MCF 10A (cell line): ENCODE measurements at regions not wholly inside any gene's neighbourhood (a gene's known extent, or its start where the extent isn't known, plus 50 kb on each side); places are given as distances from the start of the nearest gene placed in this dataset.
"Not testable (repeated sequence)": the region's sequence is repeated elsewhere in the genome, so short reads cannot be mapped to it uniquely, and the experiment has no call there.

ENCODE experiments used
- BruUV-seq: library from RNA; stranded (reverse); fragments of 400-500 nt; replicated peaks from 2 replicates; lab custom pipeline; 2021; lab: Mats Ljungman, UMichigan
- CTCF ChIA-PET: fragments of 300-600 bp; sonication (Branson Sonifier 250); formaldehyde crosslinking; extraction: SDS; loops from one replicate; lab custom pipeline; 2021; ENCODE audit warnings: antibody characterized with exemption, inconsistent platforms; lab: Yijun Ruan, JAX
- POLR2A ChIA-PET: fragments of 300-600, 350-650 bp; sonication (Branson Sonifier 250); formaldehyde crosslinking; extraction: SDS; loops from one replicate; lab custom pipeline; 2020; ENCODE audit warnings: antibody characterized with exemption, inconsistent platforms; lab: Yijun Ruan, JAX
- DNase-seq: peaks from one replicate; pipeline ENCODE4 v3.0.0-alpha.2; 2018; ENCODE audit not compliant: unreplicated experiment
- H3K27ac Mint-ChIP-seq: one replicate; pipeline ENCODE4 v1.8.0; 2022; ENCODE audit warnings: mild to moderate bottlenecking, low read depth, mixed read lengths; ENCODE audit not compliant: unreplicated experiment
- H3K27me3 Mint-ChIP-seq: one replicate; pipeline ENCODE4 v1.8.0; 2022; ENCODE audit warnings: mixed read lengths; ENCODE audit not compliant: insufficient read depth, unreplicated experiment
- H3K36me3 Mint-ChIP-seq: one replicate; pipeline ENCODE4 v1.8.0; 2022; ENCODE audit warnings: mild to moderate bottlenecking, moderate library complexity, mixed read lengths; ENCODE audit not compliant: insufficient read depth, unreplicated experiment
- H3K4me1 Mint-ChIP-seq: one replicate; pipeline ENCODE4 v1.8.0; 2022; ENCODE audit warnings: mixed read lengths; ENCODE audit not compliant: insufficient read depth, unreplicated experiment
- H3K4me3 Mint-ChIP-seq: one replicate; pipeline ENCODE4 v1.8.0; 2022; ENCODE audit warnings: mild to moderate bottlenecking, moderate library complexity, mixed read lengths; ENCODE audit not compliant: unreplicated experiment
- H3K9me3 Mint-ChIP-seq: one replicate; pipeline ENCODE4 v1.8.0; 2022; ENCODE audit warnings: mixed read lengths; ENCODE audit not compliant: unreplicated experiment
- CTCF ChIP-seq: fragments of 200-600 bp; IDR thresholded peaks from one replicate; pipeline ENCODE4 v1.8.0; 2022; ENCODE audit warnings: antibody characterized with exemption, mild to moderate bottlenecking; ENCODE audit not compliant: unreplicated experiment
- intact Hi-C: fragments of 100-400 bp; cut with micrococcal nuclease; formaldehyde crosslinking; loops from 2 replicates; pipeline ENCODE4 v1.14.1; 2022

- Mint-ChIP-seq H3K9me3 (no peaks in the 10 kb centered on the region), H3K27ac (no peak overlapping the region), H3K4me1 (no peaks in the 10 kb centered on the region), H3K36me3 (no peaks in the 10 kb centered on the region), H3K4me3 (no peak overlapping the region), H3K27me3 (peaks cover 37% of the 10 kb centered on the region)
- intact Hi-C loops = no loop called here
- TF ChIP-seq CTCF = no peak
- POLR2A ChIA-PET = no interaction called here
- no TSS peak for BruUV-seq
- CTCF ChIA-PET = interaction anchor here (0.6 kb wide), 1 partner anchor 122 kb away, joined by 3 read pairs; no protein-coding TSS in a partner anchor
- DNase-seq = no peak
Measured at GRCh38 chr3:127413318-127413673, 125.5 kb upstream of the PRR20G start.

GRCh38 chr3:127412578-127413317 lies 124.9 kb upstream of the PRR20G start:
- no peak for DNase-seq
- no peak for TF ChIP-seq CTCF
- Mint-ChIP-seq H3K36me3 (peaks cover 5% of the 10 kb centered on the region), H3K27me3 (peaks cover 32% of the 10 kb centered on the region), H3K4me1 (no peaks in the 10 kb centered on the region), H3K9me3 (no peaks in the 10 kb centered on the region), H3K4me3 (no peak overlapping the region), H3K27ac (no peak overlapping the region)
- intact Hi-C loops = no loop called here
- ChIA-PET POLR2A (no interaction called here), CTCF (no interaction called here)
- no TSS peak for BruUV-seq

- DNase-seq, H3K9me3 Mint-ChIP-seq, BruUV-seq, H3K4me3 Mint-ChIP-seq, CTCF ChIA-PET, H3K36me3 Mint-ChIP-seq, intact Hi-C loops, H3K27ac Mint-ChIP-seq, H3K4me1 Mint-ChIP-seq: not testable (repeated sequence)
- H3K27me3 Mint-ChIP-seq = peaks cover 23% of the 10 kb centered on the region
- POLR2A ChIA-PET = interaction anchor here (1.1 kb wide), 1 partner anchor 72 kb away, joined by 3 read pairs; no protein-coding TSS in a partner anchor
Measured at GRCh38 chr3:127411875-127412274, 124.0 kb upstream of the PRR20G start.

GRCh38 chr3:127411083-127411727 lies 123.4 kb upstream of the PRR20G start:
- no TSS peak for BruUV-seq
- no peak for TF ChIP-seq CTCF
- H3K27me3 Mint-ChIP-seq = peaks cover 16% of the 10 kb centered on the region
- H3K36me3 Mint-ChIP-seq = peaks cover 5% of the 10 kb centered on the region
- ChIA-PET POLR2A (interaction anchor here (1.1 kb wide), 1 partner anchor 71 kb away, joined by 3 read pairs; no protein-coding TSS in a partner anchor), CTCF (no interaction called here)
- DNase-seq = no peak
- peaks cover 4% of the 10 kb centered on the region for H3K4me1 Mint-ChIP-seq
- intact Hi-C loops = no loop called here
- no peaks in the 10 kb centered on the region for H3K9me3 Mint-ChIP-seq
- no peak overlapping the region for H3K27ac Mint-ChIP-seq
- H3K4me3 Mint-ChIP-seq = no peak overlapping the region
